GM10248 (cell line): ENCODE measurements at regions not wholly inside any gene's neighbourhood (a gene's known extent, or its start where the extent isn't known, plus 50 kb on each side); places are given as distances from the start of the nearest gene placed in this dataset.

ENCODE experiments used
- CTCF ChIA-PET: fragments of 300-600 bp; sonication (Branson Sonifier 250); formaldehyde crosslinking; extraction: SDS; loops from one replicate; lab custom pipeline; 2021; ENCODE audit warnings: antibody characterized with exemption; lab: Yijun Ruan, JAX
- POLR2A ChIA-PET: fragments of 350-650 bp; sonication (Branson Sonifier 250); formaldehyde crosslinking; extraction: SDS; loops from one replicate; lab custom pipeline; 2020; ENCODE audit warnings: antibody characterized with exemption; lab: Yijun Ruan, JAX
- DNase-seq: peaks from one replicate; pipeline ENCODE4 v3.0.0; 2012; ENCODE audit errors: extremely low spot score
- TF ChIP-seq, protein P1 (sequence below): IDR thresholded peaks from 2 replicates; pipeline ENCODE4 v1.5.1; 2012; ENCODE audit warnings: mild to moderate bottlenecking, low read depth; ENCODE audit errors: extremely low read depth, missing control alignments, control extremely low read depth

DNA sequence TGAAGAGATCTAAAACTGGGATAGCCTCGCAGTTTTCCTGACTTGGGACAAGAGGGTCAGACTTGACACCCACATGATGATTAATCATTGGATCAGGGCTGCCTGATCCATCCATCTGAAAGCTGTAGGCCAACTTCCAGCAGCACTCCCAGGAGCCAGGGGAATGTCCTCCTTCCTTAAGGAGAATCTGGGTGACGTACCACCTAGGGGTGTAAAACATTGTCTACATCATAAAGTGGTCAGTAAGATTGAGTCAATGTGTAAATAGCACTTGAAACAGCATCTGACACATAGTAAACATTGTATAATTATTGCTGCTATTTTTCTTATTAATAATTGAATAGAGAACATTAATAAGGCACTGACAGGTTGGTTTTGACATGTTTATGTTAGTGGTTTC, 392.8 kb downstream of the JRKL start:
- ChIA-PET POLR2A (no interaction called here), CTCF (interaction anchor here (1.5 kb wide), 1 partner anchor 13 kb away, joined by 4 read pairs; no protein-coding TSS in a partner anchor)
- no peak for DNase-seq
- TF ChIP-seq, protein P1, sequence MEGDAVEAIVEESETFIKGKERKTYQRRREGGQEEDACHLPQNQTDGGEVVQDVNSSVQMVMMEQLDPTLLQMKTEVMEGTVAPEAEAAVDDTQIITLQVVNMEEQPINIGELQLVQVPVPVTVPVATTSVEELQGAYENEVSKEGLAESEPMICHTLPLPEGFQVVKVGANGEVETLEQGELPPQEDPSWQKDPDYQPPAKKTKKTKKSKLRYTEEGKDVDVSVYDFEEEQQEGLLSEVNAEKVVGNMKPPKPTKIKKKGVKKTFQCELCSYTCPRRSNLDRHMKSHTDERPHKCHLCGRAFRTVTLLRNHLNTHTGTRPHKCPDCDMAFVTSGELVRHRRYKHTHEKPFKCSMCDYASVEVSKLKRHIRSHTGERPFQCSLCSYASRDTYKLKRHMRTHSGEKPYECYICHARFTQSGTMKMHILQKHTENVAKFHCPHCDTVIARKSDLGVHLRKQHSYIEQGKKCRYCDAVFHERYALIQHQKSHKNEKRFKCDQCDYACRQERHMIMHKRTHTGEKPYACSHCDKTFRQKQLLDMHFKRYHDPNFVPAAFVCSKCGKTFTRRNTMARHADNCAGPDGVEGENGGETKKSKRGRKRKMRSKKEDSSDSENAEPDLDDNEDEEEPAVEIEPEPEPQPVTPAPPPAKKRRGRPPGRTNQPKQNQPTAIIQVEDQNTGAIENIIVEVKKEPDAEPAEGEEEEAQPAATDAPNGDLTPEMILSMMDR = no peak

DNA sequence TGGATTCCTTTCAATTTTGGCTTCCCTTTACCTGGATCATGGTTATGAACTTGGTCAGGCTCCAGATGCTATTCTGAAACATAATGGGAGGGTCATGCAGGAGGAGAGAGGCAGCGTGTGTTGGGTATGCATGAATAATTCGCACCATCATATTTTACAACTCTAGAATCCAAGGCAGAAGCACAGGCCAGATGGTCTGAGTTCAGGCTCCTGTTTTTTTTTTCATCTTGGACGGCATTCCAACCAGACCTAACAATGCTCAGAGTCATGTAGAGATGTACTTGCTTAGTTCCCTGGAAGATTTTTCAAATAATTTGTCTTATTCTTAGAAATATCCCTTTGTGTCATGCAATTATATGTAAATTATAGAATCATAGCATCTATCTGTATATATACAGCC, 393.5 kb downstream of the JRKL start:
- DNase-seq = no peak
- CTCF ChIA-PET = interaction anchor here (1.5 kb wide), 1 partner anchor 13 kb away, joined by 4 read pairs; no protein-coding TSS in a partner anchor
- POLR2A ChIA-PET = no interaction called here
- TF ChIP-seq, protein P1 = no peak

DNA sequence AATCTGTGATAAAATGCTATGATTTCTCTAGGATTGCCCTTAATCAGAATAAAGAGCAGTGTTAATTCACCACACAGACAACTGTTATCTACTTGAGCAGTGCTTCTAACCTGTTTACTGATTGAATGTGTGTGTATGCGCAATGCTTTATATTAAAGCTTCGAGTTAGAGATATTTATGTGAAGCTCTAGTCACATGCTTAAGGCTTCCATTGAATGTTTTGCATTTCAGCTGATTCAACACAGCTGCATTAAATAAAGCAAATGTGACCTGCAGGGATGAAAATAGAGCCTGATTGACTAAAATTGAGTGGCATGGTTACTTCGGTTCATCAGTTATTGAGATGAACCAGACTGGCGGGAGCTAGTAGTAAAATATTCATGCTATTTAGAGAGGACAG, 395.3 kb downstream of the JRKL start:
- ChIA-PET CTCF (no interaction called here), POLR2A (no interaction called here)
- TF ChIP-seq, protein P1 = no peak
- DNase-seq = no peak

DNA sequence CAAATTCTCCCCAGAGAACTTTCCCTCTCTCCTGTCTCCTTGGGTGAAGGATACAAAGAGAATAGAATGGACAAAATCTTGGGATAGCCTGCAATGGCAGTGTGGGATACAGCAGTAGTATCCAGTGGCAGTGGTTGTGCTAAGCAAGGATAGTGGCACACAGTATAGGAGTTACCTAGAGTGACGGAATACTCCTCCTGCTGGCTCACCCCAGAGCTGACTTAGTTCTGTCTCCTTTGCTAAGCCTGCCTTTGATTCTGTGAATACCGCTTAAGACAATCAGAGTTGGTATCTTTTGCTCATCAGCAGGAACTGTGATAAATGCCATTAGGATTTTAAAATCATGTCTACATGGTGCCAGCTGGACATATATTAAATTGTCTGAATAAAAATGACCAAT, 404.3 kb downstream of the JRKL start:
- no peak for DNase-seq

DNA sequence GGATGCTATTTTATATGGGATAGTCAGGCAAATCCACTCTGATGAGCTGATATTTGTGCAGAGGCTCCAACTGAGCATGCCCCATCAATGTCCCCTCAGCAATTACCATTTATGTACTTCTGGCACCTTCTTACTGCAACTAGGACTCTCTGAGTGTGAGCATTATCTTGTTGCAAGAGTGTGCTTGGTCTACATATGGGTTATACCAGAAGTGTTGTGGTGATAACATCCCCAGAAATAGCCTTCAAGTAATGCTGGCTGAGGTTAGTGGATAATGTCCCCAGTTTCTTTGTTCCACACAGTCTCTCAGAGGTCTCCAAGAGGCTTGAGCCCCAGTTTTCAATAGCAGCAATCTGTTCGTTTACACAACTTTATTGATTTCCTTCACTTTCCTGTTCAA, 408.6 kb downstream of the JRKL start:
- DNase-seq = no peak
- ChIA-PET POLR2A (no interaction called here), CTCF (no interaction called here)
- TF ChIP-seq, protein P1 = no peak

More for the DNA sequence above, 404.3 kb downstream of the JRKL start:
- TF ChIP-seq, protein P1 = no peak
- POLR2A ChIA-PET = no interaction called here
- CTCF ChIA-PET = no interaction called here

DNA sequence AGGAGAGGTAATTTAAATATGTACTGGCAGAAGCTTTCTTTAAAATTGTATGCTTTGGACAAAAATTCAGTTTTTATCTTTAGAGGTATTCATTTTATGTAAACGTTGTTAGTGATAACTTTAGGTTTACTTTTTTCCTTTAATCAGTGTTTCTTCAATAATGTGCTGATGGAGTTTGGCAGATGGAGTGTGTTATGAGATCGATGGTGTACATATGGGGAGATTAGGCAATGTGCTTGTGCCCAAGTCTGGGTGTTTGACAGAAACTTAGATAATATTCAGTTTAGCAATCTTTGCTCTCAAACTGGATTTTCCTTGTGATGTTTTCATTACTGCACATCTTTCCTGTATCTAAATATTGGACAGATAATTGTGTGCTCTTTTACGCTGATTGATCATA, 425.4 kb downstream of the JRKL start:
- TF ChIP-seq, protein P1 = no peak
- POLR2A ChIA-PET = no interaction called here
- no peak for DNase-seq
- CTCF ChIA-PET = interaction anchor here (1.7 kb wide), 1 partner anchor 15 kb away, joined by 4 read pairs; no protein-coding TSS in a partner anchor
